GM21423 (cell line): ENCODE measurements at regions not wholly inside any gene's neighbourhood (a gene's known extent, or its start where the extent isn't known, plus 50 kb on each side); places are given as distances from the start of the nearest gene placed in this dataset.
"Not testable (repeated sequence)": the region's sequence is repeated elsewhere in the genome, so short reads cannot be mapped to it uniquely, and the experiment has no call there.

Source experiments
- ATAC-seq: cut with Tn5 transposase; IDR thresholded peaks from one replicate; pipeline ENCODE4 v1.9.1; 2021; ENCODE audit warnings: mild to moderate bottlenecking, moderate library complexity; ENCODE audit not compliant: unreplicated experiment

DNA sequence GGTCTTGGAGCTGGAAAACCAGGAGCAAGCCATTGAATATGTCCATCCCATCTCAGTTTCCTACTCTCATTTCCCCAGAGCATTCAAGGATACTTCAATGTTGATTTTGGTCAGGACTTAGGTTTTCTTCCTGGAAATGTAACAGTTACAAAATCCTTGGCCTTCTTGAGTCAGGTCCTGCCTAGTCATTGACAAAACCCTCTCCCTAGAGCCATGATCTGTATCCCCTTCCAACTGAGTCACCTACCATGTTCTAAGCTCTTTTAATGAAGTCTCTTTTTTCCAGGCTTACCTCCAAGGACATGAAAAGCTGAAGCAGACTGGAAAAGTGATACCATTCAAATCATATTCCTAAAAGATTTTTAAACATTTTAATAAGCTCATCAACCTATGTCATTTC, 549.2 kb downstream of the GALC start:
- no peak for ATAC-seq

DNA sequence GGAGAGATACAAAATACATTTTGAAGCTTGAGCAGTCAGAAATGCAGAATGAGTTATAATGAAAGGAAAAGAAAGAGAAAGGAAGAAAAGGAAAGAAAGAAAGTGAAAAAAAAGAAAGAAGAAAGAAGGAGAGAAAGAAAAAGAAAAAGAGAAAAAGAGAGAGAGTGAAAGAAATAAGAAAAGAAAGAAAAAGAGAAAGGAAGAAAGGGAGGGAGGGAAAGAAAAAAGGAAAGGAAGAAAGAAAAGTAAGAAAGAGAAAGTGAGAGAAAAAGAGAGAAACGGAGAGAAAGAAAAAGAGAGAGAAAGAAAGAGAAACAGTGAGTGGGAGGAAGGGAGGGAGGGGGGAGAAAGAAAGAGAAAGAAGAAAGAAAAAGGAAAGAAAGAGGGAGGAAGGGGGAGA, 549.9 kb downstream of the GALC start:
- ATAC-seq: no peak

- ATAC-seq: no peak
These were observed 555.8 kb downstream of the GALC start for GRCh38 chr14:87437158-87437557.

GRCh38 chr14:87434680-87435079, 558.3 kb downstream of the GALC start:
- no peak for ATAC-seq

DNA sequence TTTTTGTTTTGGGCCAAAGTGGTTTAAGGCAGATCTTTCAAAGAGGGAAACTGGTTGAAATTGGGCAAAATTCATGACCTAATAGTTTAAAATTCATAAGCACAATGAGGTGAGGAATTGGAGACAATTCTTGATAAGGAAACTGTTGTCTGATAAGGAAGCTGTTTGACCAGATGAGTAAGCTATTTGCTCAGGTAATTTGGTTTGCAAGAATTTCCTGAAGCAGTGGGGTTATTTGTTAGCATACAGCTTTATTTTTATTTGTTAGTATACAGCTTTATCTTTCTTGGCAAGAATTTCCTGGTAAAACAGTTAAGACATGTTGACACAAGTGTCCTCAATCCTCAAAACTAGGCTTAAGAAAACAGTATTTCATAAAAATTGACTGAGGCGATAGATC, 559.0 kb downstream of the GALC start:
- ATAC-seq: no peak

DNA sequence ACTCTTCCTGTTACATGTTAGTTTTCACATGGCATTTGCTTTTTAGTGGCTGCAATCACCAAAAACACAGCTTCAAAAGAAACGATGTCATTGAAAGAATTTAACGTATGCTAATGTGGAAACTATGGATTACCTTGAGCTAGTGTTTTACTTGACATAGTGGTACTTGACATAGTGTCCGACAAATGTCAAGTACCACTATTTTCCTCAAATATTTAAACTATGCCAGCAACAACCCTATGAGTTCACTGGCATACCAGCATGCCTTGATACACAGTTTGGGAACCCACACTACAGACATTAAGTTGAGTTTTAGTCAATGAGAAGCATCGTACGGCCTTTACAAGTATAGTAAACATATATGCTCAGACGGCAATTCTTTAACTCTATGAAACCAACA, 560.3 kb downstream of the GALC start:
- no peak for ATAC-seq

- no peak for ATAC-seq
These were observed 562.2 kb downstream of the GALC start for GRCh38 chr14:87430810-87431209.

DNA sequence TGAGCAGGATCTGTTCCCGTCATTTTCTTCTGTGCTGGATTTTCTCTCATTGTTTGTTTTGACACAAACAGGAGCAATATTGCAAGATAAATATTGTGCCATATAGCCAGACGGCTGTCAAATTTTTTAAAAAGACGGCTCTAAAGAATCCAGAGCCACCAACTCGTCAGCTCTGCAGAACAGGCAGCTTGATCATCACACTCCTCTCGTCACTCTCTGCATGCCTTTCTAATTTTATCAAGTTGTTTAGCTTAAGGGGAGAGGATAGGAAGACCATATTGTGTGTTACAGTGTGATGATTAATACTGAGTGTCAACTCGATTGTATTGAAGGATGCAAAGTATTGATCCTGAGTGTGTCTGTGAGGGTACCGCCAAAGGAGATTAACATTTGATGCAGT, 562.8 kb downstream of the GALC start:
- no peak for ATAC-seq

- no peak for ATAC-seq
These were observed 573.1 kb downstream of the GALC start for GRCh38 chr14:87419925-87420324.

- no peak for ATAC-seq
These were observed 581.6 kb downstream of the GALC start for GRCh38 chr14:87411370-87411769.

GRCh38 chr14:87409393-87409792, 583.6 kb downstream of the GALC start:
- ATAC-seq: no peak

DNA sequence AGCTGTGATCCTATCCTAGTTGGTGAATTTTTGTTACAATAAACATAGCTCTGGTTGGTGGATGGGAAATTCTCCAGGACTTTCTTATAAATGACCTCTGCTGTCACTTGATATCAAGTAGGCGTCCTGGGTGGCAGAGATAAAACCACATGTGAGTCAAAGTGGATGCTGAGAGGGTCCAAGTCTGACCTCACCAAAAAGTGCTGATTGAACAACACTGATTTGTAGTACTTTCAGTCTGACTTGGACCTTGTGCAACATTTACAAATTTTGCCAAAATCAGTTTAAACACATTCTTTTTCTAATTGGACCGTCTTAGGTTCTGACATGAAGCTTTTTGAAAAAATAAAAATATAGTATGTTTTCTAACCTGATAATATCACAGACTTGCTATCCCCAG, 585.6 kb downstream of the GALC start:
- no peak for ATAC-seq

DNA sequence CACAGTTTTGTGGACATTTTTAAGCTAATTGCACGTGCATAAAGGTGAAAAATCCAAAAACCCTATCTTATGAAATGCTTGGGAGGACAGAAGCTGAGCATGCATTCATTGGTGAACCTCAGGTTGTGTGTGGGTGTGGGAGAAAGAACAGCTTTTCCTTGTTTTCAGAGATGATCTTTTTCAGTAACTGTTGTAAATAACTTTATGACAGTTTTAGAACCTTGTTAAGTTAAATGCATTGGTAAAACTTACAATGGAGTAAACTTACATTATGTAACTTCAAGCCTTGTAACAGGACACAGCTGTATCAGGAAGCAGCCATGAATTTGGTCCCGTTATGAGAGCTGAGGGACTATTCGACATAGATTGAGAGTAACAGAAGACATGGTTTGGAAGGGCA, 587.4 kb downstream of the GALC start:
- no peak for ATAC-seq

DNA sequence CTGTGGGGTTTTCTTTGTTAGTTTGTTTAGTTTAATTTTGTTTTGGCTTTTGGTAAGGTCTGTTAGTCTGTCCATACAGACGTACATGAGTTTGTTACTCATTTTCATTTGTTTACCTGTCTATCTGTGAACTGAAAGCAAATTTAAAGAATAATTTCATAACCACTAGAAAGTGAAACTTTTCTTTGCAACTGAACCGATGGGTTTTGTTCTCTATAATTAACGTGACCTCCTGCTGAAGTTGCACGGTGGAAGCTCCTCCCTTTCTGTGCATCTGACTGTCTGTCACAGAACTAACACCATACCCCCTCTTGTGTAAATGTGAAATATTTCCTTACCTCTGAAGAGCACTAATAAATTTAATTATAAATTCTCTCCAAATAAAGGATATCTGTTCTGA, 595.5 kb downstream of the GALC start:
- ATAC-seq: peak; percentile 68

- no peak for ATAC-seq
These were observed 601.9 kb downstream of the GALC start for GRCh38 chr14:87391066-87391465.

DNA sequence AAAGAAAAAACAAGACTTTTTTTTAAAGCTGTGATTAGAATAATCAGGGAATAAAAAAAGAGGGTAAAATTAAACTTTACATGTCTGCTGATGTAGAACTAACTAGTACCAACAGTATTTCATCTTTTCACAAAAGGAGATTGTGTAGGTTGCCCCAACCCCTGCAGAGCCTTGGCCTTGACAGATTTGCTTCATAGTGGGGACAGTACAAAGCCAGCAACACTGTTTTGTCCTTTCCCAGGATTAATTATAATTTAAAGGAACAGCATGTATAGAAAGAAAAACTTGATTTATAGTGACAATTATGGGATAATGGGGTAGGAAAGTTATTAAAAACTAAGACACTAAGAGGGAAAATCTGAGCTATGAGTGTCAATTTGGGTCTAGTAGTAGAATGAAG, 604.0 kb downstream of the GALC start:
- ATAC-seq: no peak

DNA sequence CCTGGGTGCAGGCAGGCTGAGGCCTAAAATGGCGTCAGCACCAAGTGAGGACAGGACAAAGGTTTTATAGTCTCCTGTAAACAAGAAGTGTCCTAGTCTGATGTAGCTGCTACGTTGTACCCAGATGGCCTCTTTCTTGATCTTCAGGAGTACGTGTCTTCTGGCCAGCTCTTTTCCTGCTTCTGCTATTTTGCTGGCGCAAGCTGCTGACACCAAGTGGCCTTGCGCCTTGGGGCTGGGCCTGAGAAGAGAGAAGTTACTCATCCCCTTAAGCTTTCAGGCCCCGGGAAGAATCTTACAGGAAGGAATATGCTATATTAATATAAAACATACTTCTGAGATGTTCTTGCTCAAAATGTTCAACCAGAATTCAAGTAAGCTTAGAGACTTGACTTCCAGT, 605.2 kb downstream of the GALC start:
- no peak for ATAC-seq

DNA sequence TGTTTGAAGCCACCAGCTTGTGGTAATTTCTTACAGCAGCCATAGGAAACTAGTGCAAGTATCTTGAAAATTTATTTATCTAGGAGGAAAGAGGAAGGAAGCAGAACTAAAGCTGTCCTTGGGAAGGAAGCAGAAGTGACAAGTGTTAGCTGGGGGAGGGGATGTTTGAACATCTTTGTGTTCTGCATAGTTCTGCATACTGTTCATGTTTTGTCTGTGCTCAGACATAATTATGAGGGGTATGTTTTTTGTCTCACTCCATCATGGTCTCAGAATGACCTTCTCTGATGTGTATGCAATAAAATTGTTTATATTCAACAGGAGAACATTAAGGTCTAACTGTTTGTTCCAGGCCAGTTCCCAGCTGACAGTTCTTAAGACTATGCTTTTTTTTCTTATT, 606.5 kb downstream of the GALC start:
- no peak for ATAC-seq

GRCh38 chr14:87380054-87380453, 612.9 kb downstream of the GALC start:
- ATAC-seq: no peak

DNA sequence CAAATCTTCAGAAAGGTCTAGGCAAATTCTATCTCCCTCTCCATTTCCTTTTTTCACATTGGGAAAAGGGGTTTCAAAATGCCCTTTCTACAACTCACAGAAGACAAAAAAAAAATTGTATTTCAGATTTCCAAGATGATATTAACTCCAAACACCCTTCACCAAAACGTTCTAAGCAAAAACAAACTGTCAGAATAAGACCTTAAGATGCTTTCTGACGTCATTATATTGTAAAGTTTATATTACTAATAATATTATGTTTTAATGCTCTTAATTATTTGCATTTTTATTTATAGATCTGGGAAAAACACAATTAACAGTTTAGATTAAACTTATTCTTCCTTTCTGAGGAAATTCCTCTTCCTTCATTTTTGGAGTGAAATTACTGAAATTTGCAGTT, 624.2 kb downstream of the GALC start:
- no peak for ATAC-seq

DNA sequence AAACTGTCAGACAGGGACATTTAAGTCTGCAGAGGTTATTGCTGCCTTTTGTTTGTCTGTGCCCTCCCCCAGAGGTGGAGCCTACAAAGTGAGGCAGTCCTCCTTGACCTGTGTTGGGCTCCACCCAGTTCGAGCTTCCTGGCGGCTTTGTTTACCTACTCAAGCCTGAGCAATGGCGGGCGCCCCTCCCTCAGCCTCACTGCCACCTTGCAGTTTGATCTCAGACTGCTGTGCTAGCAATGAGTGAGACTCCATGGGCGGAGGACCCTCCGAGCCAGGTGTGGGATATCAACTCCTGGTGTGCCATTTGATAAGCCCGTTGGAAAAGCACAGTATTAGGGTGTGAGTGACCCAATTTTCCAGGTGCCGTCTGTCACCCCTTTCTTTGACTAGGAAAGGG, 632.7 kb downstream of the GALC start:
- not testable (repeated sequence) for ATAC-seq

GRCh38 chr14:87351007-87351406, 642.0 kb downstream of the GALC start:
- ATAC-seq: no peak

DNA sequence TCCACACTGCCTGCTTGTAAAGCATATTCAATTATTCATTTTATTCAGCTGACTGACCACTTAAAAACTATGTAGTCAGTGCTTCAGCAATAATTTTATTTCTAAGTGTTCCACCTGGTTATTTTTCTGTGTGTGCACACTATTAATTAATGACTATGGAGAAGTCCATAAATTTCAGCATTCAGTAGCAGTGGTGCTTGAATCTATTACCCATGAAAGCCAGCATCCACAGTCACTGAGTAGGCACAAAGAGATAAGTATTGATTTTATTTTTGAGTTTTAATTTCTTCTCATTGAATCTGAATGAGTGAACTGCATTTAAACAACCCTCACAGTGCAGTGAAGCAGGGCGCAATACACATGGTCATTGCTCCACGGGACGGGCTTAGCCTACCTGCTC, 643.1 kb downstream of the GALC start:
- ATAC-seq: no peak

DNA sequence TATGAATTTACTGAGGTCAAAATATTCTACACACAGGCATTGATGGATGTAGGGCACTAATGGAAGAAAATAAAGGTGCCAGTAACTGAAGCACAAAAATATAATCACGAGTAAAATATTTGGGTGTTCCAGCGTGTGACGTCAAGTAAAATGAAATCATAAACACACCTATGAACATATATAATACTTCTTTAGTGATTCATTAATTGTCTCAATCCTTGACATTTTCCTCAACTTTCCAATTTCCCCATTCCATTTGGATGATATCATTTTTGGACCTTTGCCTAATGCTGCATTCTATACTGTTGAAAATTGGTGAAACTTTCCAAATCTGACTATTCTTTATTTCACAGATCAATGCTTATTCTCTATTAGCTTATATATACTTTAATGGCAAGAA, 649.3 kb downstream of the GALC start:
- no peak for ATAC-seq
